OCI-LY3 (cell line): ENCODE measurements at regions not wholly inside any gene's neighbourhood (a gene's known extent, or its start where the extent isn't known, plus 50 kb on each side); places are given as distances from the start of the nearest gene placed in this dataset.

Experiments
- CTCF ChIP-seq: fragments of 200-600, 300-600 bp; sonication (generic); IDR thresholded peaks from 2 replicates; pipeline ENCODE4 v1.5.1; 2014; ENCODE audit warnings: antibody characterized with exemption, low read length, low read depth
- EZH2phosphoT487 ChIP-seq: fragments of 200-600 bp; shearing (Covaris generic); IDR thresholded peaks from 2 replicates; pipeline ENCODE4 v1.6.1; 2018; ENCODE audit warnings: antibody characterized with exemption, mixed run types, low read depth

GRCh38 chr12:107429006-107429705 is 256.4 kb upstream of the PWP1 start:
- TF ChIP-seq CTCF (no peak), EZH2phosphoT487 (no peak)
